ENCODE measurements at regions not wholly inside any gene's neighbourhood (a gene's known extent, or its start where the extent isn't known, plus 50 kb on each side); places are given as distances from the start of the nearest gene placed in this dataset.

DNA sequence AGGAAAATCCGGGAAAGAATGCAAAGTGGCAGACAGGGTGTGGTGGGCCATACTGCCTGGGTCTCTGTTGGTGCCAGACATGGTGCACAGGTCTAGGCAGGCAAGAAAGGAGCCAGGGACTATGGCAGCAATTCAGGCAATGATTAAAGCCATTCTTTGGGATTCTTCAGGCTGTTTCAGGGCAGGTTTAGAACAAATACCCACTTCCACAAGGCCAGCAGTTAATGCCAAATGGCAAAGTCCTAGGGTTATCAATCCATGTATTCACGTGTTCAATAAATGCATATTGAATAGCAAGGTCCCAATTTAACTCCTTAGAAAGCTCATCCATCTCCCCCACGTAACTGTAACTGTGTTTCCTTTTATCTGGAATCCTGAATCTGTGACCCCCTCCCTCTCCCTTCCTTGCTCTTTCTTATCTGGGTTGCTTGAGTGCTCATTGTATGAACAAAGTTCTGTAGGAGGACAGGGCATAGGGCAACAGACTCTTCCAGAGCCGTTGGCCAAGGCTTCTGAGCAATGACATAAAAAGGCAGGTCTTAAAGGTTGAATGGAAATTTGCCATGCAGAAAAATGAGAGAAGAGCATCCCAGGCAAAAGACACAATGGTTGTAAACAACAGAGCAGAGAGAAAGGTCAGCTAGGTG lies 146.8 kb upstream of the KLHL29 start:
- DNase-seq = no peak

GRCh38 chr2:23239374-23239773 lies 145.6 kb upstream of the KLHL29 start:
- no peak for DNase-seq

- DNase-seq = no peak
Observed at GRCh38 chr2:23241121-23241520, 143.9 kb upstream of the KLHL29 start.

- DNase-seq = no peak
Observed at GRCh38 chr2:23241611-23242245, 143.3 kb upstream of the KLHL29 start.

DNA sequence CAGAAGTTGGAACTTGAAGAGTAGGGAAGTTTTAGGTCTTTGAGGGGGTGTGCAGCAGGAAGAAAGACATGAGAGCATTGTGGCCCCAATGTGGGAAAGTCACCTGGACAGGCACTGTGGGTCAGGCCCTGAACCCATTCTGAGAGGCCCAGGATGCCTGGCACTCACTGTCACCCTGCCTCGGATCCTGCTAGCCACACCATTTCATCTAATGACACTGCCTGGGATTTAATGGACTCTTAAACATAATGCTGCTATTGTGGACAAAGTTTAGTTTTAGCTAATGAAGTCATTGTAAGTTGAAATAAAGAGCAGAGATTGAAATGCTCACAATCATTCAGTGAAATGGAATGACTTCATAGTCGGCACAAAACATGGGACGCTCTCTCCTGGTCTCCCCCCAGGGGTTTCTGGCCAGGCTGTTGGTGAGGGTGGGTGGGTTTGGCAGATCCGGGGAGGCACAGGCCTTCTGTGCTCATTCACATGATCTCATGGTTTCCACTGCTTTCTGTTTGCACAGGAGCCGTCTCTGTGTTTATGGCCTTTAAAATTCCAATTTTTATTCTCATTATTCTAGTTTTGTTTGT lies 141.8 kb upstream of the KLHL29 start:
- DNase-seq = no peak

DNA sequence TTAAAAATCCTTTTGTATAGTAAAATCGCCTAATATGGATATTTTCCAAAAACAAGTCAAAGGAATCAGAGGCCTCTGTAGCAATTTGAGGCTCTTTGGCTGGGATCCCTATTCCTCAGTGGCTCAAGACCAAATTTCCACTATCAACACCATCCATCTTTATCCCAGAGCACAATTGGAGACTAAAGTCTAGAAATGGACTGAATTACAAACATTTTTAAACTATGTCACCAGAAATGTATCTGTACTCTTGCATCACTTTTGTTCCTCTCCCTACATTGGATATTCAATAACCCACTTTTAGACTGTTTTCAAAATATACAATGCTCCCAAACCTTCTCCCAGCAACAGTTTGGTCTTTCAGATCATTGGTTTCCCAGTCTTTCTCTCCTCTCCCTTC lies 140.4 kb upstream of the KLHL29 start:
- DNase-seq = no peak

DNA sequence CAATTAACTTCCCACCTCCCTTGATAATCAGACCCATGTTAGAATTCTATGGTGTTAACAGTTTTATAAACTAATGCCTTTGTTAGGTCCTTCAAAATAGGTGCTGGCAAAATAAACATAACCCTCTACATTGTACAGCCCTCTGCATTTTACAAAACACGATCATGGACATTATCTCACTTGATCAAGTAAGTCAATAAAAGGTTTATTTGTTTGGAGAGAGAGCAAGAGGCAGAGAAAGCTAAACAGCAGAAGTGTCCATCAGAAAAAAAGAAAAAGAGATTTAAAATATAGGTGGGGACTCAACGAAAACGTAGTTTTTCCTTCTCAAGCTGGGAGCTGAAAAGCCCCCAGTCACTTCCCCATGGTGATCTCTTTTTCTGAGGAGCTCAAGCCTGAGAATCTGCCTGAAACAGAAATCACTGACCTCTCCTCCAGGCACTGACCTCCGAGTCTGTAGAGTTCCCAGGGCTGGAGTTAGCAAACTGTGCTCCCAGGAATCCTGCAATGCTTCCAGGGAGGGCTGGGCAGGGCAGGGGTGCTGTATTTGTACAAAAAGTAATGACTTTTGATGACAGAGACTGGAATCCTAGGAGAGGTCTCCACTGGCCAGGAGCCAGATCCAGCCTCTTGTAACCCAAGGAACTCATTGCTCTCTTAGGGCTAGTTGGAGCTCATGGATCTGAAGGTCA lies 137.8 kb upstream of the KLHL29 start:
- no peak for DNase-seq

DNA sequence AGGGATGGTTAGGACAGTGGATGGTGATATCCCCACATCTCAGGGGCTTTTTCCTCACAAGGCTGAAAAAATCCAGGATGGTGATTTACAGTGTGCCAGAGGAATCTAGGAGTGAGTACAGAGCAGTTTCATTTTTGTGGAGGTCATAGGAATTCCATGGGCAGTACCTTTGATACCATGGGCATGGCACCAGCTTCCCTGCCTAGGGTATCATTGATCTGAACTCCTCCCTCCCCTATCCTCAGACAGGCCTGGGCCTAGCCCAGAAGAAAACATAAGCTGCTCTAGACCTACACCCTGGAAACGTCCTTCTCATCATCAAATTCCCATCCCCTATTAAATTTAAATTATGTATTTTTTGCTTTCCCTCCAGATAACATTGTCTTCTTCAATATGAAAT lies 136.3 kb upstream of the KLHL29 start:
- DNase-seq = no peak

DNA sequence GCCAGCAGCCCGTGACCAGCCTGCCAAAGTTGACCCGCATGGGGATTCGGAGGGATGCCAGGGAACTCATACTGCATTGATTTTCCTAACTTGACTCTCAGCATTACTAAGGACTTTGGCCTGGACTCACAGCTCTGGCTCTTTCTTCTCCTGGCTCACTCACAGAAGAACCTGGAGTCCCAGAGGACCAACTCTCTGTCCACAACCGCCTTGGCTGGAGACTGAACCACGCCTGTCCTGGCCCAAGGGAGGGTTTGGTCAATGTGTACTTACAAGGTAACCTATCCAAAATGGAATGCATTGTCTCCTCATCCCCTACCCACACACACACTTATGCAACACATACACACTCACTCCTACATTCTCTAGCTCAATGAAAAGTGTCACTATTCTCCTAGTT lies 135.6 kb upstream of the KLHL29 start:
- DNase-seq = no peak

- DNase-seq = no peak
Observed at GRCh38 chr2:23250371-23250770, 134.6 kb upstream of the KLHL29 start.

GRCh38 chr2:23256643-23257042 lies 128.3 kb upstream of the KLHL29 start:
- no peak for DNase-seq

DNA sequence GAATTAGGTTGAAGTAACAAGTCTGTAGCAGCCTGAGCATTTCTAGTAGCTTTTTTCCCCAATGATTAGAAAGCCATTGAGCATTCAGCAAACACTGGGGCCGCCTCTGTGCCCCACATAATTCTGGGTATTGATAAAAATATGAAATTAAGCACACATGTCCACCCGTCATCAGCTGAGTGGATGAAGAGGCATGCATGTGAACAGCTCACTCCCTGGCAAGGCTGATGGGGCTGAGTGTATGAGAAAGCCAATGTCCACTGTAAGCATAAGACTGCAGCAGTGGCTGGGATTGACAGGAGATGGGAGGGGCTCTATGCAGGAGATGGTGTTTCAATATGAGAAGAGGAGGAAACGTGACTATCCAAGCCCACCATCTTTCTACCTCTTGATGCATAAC lies 124.4 kb upstream of the KLHL29 start:
- DNase-seq = no peak

- DNase-seq = no peak
Observed at GRCh38 chr2:23268467-23269263, 116.3 kb upstream of the KLHL29 start.

DNA sequence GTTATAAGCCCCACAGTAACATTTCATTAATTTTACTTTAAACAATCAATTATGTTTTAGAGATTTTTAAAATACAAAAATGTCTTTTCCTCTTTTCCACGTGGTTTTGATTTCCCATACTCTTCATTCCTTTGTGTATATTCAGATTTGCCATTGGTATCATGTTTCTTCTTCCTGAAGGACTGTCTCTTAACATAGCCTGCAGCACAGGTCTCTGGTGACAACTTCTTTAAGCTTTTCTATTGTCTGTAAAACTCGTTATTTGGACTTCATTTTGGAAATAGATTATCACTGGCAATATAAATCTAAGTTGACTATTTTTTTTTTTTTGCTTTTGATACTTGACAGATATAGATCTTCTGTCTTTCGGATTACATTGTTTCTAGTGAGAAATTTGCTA lies 115.2 kb upstream of the KLHL29 start:
- DNase-seq = no peak

DNA sequence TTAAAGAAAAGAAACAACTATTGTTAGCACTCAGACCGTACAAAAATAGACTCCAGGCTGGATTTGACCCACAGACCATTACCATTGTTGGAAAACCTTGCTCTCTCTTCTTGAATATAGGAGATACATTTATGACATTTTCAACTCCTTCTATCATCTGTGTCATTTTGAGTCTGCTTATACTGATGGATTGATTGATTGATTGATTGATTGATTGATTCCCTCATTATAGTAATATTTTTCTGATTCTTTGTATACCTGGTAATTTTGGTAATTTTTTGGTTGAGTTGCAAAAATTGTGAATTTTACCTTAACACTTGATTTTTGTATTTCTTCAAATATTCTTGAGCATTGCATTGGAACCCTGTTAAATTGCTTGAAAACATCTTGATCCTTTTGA lies 114.2 kb upstream of the KLHL29 start:
- DNase-seq = no peak

GRCh38 chr2:23271230-23271629 lies 113.7 kb upstream of the KLHL29 start:
- DNase-seq = no peak

GRCh38 chr2:23273786-23274185 lies 111.2 kb upstream of the KLHL29 start:
- DNase-seq = no peak

DNA sequence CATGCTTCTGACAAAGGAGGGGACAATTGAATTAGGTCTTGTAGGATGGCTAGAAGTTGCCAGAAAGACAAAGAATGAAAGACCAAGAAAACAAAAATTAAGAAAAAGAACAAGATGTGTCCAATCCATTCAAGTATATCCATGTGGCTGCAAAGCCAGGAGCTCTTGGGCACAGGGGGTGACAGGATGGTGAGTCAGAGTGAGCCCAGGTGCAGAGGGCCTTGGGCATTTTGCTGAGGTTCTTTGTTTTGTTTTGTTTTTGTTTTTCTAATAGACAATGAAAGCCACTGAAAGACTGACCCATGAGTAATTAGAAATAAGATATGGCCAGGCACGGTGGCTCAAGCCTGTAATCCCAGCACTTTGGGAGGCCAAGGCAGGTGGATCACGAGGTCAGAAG lies 104.6 kb upstream of the KLHL29 start:
- no peak for DNase-seq

DNA sequence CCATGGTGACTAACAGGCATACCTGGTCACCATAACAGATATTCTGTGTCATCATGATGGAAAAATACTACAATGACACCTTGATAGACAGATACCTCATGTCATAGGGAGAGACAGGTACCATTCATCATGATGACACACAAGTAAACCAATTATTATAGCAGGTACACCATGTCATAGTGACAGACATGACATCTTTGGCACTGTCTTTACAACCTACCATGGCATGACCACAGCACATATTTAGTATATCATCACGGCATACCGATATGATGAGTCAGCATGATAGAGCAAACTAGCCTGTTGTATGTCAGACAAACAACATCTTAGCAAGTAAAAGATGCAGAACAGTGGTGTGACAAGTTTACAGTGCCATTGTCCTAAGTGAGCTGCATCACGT lies 101.3 kb upstream of the KLHL29 start:
- no peak for DNase-seq

DNA sequence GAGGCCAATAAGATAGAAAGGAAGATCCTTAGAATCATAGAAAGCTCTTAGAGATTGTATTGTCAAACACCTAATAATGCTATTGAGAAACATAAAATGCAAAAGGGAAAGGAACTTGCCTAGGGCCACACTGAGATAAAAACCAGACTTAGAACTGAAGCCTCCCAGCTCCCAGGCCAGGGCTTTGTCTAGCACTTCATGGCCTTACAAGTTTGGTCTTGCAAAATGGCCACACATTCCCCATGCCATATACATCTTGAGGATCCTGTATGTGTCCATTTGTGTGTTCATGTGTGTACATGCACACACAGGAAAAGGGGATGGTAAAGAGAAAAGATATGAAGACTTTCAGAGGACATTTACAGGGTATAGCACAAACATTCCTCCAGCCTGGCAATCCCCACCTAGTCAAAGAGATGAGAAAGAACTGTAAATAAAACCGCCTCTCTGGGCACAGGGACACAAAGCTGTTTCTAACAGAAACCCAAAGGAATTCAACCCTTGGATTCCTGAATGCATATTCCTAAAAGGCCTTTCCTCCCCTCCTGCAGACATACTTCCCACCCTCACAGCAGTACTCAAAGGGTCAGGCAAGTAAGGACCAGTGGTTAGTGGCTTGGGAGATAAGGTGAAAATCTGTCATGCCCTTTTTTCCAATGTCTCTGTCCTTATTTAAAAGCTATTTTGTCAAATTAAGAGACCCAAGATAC lies 99.7 kb upstream of the KLHL29 start:
- no peak for DNase-seq

DNA sequence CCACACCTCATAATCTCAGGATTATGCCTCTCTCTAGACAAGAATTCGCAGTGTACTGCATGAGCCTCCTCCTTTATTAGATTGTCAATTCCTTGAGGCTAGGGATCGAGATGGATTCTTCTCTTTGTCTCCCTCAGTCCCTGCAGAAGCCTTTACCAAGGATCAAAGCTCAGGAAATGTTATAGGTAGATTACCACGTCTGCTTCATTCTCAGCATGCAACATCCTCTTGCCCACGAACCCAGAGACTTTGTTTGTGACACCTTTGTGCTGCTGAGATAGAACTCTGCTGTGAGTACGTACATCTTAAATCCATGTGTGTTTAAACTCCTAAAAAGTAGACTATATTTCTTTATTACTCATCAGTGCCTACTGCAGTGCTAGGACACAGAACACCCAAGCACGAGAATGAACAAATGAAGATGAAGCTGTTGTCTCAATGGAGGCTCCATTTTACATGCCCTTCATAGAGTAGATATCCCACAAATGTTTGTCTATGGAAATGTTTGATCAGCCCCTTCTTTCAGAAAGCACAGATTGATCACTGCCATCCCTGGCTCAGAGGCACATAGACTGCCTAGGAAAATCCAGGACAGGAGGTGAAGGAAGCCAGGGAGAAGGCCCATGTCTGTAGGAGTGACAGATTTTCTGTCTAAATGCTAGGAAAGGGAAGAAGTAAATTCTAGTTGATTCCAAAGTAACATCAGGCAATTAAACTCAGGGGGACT lies 98.8 kb upstream of the KLHL29 start:
- DNase-seq = no peak
